Sigmoid colon (tissue), 4 donors: ENCODE measurements at regions not wholly inside any gene's neighbourhood (a gene's known extent, or its start where the extent isn't known, plus 50 kb on each side); places are given as distances from the start of the nearest gene placed in this dataset.

Experiments
- EP300 ChIP-seq, 4 donors: sonication (generic); formaldehyde crosslinking; IDR thresholded peaks; one replicate each; pipeline ENCODE4 v1.6.1; 2017; ENCODE audit warnings: antibody characterized with exemption in 4 of 4
- POLR2AphosphoS5 ChIP-seq, 4 donors: sonication (generic); formaldehyde crosslinking; IDR thresholded peaks; one replicate each; pipeline ENCODE4 v1.6.1; 2017; ENCODE audit warnings: antibody characterized with exemption in 4 of 4
- TF ChIP-seq, protein P1 (sequence below), 4 experiments: fragments of 450-650 bp in 3 of 4; fragments of 200-600 bp in 1 of 4; IDR thresholded peaks; one replicate each; pipeline ENCODE4 v1.5.1; 2016 to 2019; ENCODE audit warnings: antibody characterized with exemption in 4 of 4, mild to moderate bottlenecking in 3 of 4, moderate library complexity in 2 of 4

GRCh38 chrX:26334232-26334631 is 118.3 kb downstream of the MAGEB5 start:
- no peak for TF ChIP-seq POLR2AphosphoS5 (IDR thresholded peaks at IDR 0.05)
- no peak for TF ChIP-seq EP300 (IDR thresholded peaks at IDR 0.05)
- TF ChIP-seq, protein P1, sequence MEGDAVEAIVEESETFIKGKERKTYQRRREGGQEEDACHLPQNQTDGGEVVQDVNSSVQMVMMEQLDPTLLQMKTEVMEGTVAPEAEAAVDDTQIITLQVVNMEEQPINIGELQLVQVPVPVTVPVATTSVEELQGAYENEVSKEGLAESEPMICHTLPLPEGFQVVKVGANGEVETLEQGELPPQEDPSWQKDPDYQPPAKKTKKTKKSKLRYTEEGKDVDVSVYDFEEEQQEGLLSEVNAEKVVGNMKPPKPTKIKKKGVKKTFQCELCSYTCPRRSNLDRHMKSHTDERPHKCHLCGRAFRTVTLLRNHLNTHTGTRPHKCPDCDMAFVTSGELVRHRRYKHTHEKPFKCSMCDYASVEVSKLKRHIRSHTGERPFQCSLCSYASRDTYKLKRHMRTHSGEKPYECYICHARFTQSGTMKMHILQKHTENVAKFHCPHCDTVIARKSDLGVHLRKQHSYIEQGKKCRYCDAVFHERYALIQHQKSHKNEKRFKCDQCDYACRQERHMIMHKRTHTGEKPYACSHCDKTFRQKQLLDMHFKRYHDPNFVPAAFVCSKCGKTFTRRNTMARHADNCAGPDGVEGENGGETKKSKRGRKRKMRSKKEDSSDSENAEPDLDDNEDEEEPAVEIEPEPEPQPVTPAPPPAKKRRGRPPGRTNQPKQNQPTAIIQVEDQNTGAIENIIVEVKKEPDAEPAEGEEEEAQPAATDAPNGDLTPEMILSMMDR (IDR thresholded peaks at IDR 0.05): no peak
